Muscle of arm (tissue), 1 donor: ENCODE measurements at regions not wholly inside any gene's neighbourhood (a gene's known extent, or its start where the extent isn't known, plus 50 kb on each side); places are given as distances from the start of the nearest gene placed in this dataset.
"Not testable (repeated sequence)": the region's sequence is repeated elsewhere in the genome, so short reads cannot be mapped to it uniquely, and the experiment has no call there.

Experiments
- DNase-seq: peaks from one replicate; pipeline ENCODE4 v3.0.0-alpha.2; 2013

- not testable (repeated sequence) for DNase-seq
These were observed 64.9 kb upstream of the CTSV start for GRCh38 chr9:97103613-97104383.

GRCh38 chr9:97099540-97099939 lies 60.6 kb upstream of the CTSV start:
- DNase-seq, result not testable (repeated sequence)

- no peak for DNase-seq
These were observed 57.9 kb upstream of the CTSV start for GRCh38 chr9:97096793-97097192.

- DNase-seq, result not testable (repeated sequence)
These were observed 50.4 kb upstream of the CTSV start for GRCh38 chr9:97089361-97089760.
